Activated B cell treated with CpG ODN at 0.5 μM for 24 hours (primary cell): ENCODE measurements at regions not wholly inside any gene's neighbourhood (a gene's known extent, or its start where the extent isn't known, plus 50 kb on each side); places are given as distances from the start of the nearest gene placed in this dataset.

ENCODE experiments used
- ATAC-seq: fragments of 200-7000 bp; cut with Tn5 transposase; one replicate; pipeline ENCODE4 v1.10.0; 2021; ENCODE audit warnings: low read depth, mild to moderate bottlenecking, moderate library complexity
- CTCF ChIA-PET: fragments of 350-600 bp; sonication (Branson Sonifier 250); formaldehyde crosslinking; loops from one replicate; lab custom pipeline; 2021; ENCODE audit warnings: antibody characterized with exemption; lab: Charles Lee
- POLR2A ChIA-PET: fragments of 350-600 bp; sonication (Branson Sonifier 250); formaldehyde crosslinking; loops from one replicate; lab custom pipeline; 2021; ENCODE audit warnings: antibody characterized with exemption; lab: Charles Lee
- DNase-seq: peaks from one replicate; pipeline ENCODE4 v3.0.0; 2022
- H3K27ac Mint-ChIP-seq: one replicate; pipeline ENCODE4 v1.8.0; 2020; ENCODE audit warnings: mixed read lengths
- H3K27me3 Mint-ChIP-seq: one replicate; pipeline ENCODE4 v1.8.0; 2021; ENCODE audit warnings: mixed read lengths
- H3K36me3 Mint-ChIP-seq: one replicate; pipeline ENCODE4 v1.8.0; 2021; ENCODE audit warnings: low read depth, mixed read lengths
- H3K4me1 Mint-ChIP-seq: one replicate; pipeline ENCODE4 v1.8.0; 2021; ENCODE audit warnings: mixed read lengths
- H3K4me3 Mint-ChIP-seq: one replicate; pipeline ENCODE4 v1.8.0; 2020; ENCODE audit warnings: mild to moderate bottlenecking, mixed read lengths
- H3K9me3 Mint-ChIP-seq: one replicate; pipeline ENCODE4 v1.8.0; 2020; ENCODE audit warnings: mixed read lengths
- intact Hi-C: fragments of 100-400 bp; cut with micrococcal nuclease; formaldehyde crosslinking; loops from one replicate; pipeline ENCODE4 v1.15.1; 2024
- TF ChIP-seq, protein P1 (sequence below): fragments of 200-600 bp; IDR thresholded peaks from one replicate; pipeline ENCODE4 v1.8.0; 2022; ENCODE audit warnings: antibody characterized with exemption, mild to moderate bottlenecking

- no peak for DNase-seq
- Mint-ChIP-seq H3K4me1 (no peaks in the 10 kb centered on the region), H3K36me3 (no peaks in the 10 kb centered on the region), H3K9me3 (peaks cover 14% of the 10 kb centered on the region), H3K4me3 (no peak overlapping the region), H3K27me3 (no peaks in the 10 kb centered on the region), H3K27ac (no peak overlapping the region)
- POLR2A ChIA-PET, result no interaction called here
- ATAC-seq, result no peak
- TF ChIP-seq, protein P1, sequence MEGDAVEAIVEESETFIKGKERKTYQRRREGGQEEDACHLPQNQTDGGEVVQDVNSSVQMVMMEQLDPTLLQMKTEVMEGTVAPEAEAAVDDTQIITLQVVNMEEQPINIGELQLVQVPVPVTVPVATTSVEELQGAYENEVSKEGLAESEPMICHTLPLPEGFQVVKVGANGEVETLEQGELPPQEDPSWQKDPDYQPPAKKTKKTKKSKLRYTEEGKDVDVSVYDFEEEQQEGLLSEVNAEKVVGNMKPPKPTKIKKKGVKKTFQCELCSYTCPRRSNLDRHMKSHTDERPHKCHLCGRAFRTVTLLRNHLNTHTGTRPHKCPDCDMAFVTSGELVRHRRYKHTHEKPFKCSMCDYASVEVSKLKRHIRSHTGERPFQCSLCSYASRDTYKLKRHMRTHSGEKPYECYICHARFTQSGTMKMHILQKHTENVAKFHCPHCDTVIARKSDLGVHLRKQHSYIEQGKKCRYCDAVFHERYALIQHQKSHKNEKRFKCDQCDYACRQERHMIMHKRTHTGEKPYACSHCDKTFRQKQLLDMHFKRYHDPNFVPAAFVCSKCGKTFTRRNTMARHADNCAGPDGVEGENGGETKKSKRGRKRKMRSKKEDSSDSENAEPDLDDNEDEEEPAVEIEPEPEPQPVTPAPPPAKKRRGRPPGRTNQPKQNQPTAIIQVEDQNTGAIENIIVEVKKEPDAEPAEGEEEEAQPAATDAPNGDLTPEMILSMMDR, result no peak
- CTCF ChIA-PET, result no interaction called here
- intact Hi-C loops, result no loop called here
Measured at GRCh38 chr5:25567881-25568280, 923.1 kb upstream of the CDH10 start.

- H3K4me1 Mint-ChIP-seq, result no peaks in the 10 kb centered on the region
Measured at GRCh38 chr5:25562656-25563055, 917.9 kb upstream of the CDH10 start.

GRCh38 chr5:25554077-25554476, 909.3 kb upstream of the CDH10 start:
- no peaks in the 10 kb centered on the region for H3K27me3 Mint-ChIP-seq
- ATAC-seq (no peak), DNase-seq (no peak)
- intact Hi-C loops, result no loop called here
- POLR2A ChIA-PET, result no interaction called here
- H3K4me1 Mint-ChIP-seq, result no peaks in the 10 kb centered on the region
- H3K9me3 Mint-ChIP-seq, result peaks cover 4% of the 10 kb centered on the region
- CTCF ChIA-PET, result no interaction called here
- no peak overlapping the region for H3K27ac Mint-ChIP-seq
- H3K4me3 Mint-ChIP-seq, result no peak overlapping the region
- TF ChIP-seq, protein P1, result no peak
- H3K36me3 Mint-ChIP-seq, result no peaks in the 10 kb centered on the region

More at GRCh38 chr5:25562656-25563055, 917.9 kb upstream of the CDH10 start:
- intact Hi-C loops, result no loop called here
- TF ChIP-seq, protein P1, result no peak
- no peak for DNase-seq
- Mint-ChIP-seq H3K27me3 (no peaks in the 10 kb centered on the region), H3K4me3 (no peak overlapping the region), H3K9me3 (peaks cover 12% of the 10 kb centered on the region), H3K36me3 (no peaks in the 10 kb centered on the region), H3K27ac (no peak overlapping the region)
- ATAC-seq, result no peak
- ChIA-PET POLR2A (no interaction called here), CTCF (no interaction called here)

DNA sequence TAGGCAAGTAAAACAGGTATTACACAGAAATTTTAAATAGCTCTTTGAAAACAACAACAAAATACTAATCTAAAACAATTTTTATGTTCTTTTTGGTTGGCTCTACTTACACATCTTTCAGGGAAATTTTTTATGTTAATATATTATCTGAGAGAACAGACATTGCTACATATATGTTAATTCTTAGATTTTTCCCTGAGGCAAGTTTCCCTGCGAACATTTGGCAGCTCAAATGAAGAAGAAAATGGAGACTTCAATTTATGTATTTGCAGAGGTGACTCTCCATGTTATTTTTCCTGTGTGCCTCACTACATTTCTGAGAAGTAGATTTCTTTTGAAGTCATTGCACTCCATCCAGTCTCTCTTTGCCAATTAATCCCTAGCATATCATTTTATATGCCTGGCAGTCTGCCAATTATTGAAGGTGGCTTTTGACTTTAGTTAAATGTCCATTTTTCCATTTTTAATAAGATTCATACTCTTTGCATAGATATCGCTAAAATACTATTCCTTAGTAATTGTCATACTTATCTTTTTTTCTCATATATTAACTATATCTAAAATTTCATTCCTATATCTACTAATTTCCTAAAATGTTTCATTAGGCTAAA, 908.2 kb upstream of the CDH10 start:
- no peak for DNase-seq
- CTCF ChIA-PET, result no interaction called here
- POLR2A ChIA-PET, result no interaction called here
- no peak for ATAC-seq
- Mint-ChIP-seq H3K4me1 (no peaks in the 10 kb centered on the region), H3K27me3 (no peaks in the 10 kb centered on the region), H3K9me3 (peaks cover 4% of the 10 kb centered on the region), H3K4me3 (no peak overlapping the region), H3K27ac (no peak overlapping the region), H3K36me3 (no peaks in the 10 kb centered on the region)
- intact Hi-C loops, result no loop called here
- TF ChIP-seq, protein P1, result no peak

DNA sequence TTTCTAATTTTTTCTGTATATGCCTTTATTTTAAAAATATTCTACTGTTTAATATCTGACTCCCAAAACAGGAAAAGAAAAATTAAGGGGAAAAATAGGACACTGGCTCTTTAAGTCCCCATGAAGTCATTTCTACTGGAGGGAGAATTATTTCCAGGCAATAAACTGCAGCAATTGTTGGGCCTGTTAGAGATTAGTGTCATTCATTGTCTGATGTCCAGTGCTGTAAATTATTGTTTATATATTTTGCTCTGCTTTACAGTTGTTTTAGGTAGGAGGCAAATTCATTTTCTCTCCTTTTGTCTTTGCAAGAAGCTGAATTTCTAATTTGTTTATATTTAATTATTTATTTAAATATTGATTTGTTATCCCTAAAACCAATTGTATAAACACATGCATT, 906.0 kb upstream of the CDH10 start:
- intact Hi-C loops, result no loop called here
- no peaks in the 10 kb centered on the region for H3K36me3 Mint-ChIP-seq

More for the DNA sequence above, 906.0 kb upstream of the CDH10 start:
- Mint-ChIP-seq H3K27me3 (no peaks in the 10 kb centered on the region), H3K4me1 (no peaks in the 10 kb centered on the region), H3K9me3 (peaks cover 4% of the 10 kb centered on the region), H3K27ac (no peak overlapping the region), H3K4me3 (no peak overlapping the region)
- ATAC-seq, result no peak
- TF ChIP-seq, protein P1, result no peak
- ChIA-PET POLR2A (no interaction called here), CTCF (interaction anchor here (1.1 kb wide), 1 partner anchor 12 kb away, joined by 3 read pairs; no protein-coding TSS in a partner anchor)
- DNase-seq, result no peak
